ENCODE measurements at regions not wholly inside any gene's neighbourhood (a gene's known extent, or its start where the extent isn't known, plus 50 kb on each side); places are given as distances from the start of the nearest gene placed in this dataset.

- DNase-seq (ENCODE audit: low read depth in 1 of 2, low spot score in 1 of 2), result no peak
Observed at GRCh38 chr12:12015073-12015685, 55.6 kb upstream of the BCL2L14 start.

- no peak for DNase-seq (ENCODE audit: low read depth in 1 of 2, low spot score in 1 of 2)
Observed at GRCh38 chr12:12016284-12017100, 54.2 kb upstream of the BCL2L14 start.

- no peak for DNase-seq (ENCODE audit: low read depth in 1 of 2, low spot score in 1 of 2)
Observed at GRCh38 chr12:12017135-12017581, 53.6 kb upstream of the BCL2L14 start.

- no peak for DNase-seq (ENCODE audit: low read depth in 1 of 2, low spot score in 1 of 2)
Observed at GRCh38 chr12:12017798-12018197, 52.9 kb upstream of the BCL2L14 start.

GRCh38 chr12:12018454-12018853 lies 52.3 kb upstream of the BCL2L14 start:
- no peak for DNase-seq (ENCODE audit: low read depth in 1 of 2, low spot score in 1 of 2)

GRCh38 chr12:12019881-12020280 lies 50.9 kb upstream of the BCL2L14 start:
- no peak for DNase-seq (ENCODE audit: low read depth in 1 of 2, low spot score in 1 of 2)

- DNase-seq (ENCODE audit: low read depth in 1 of 2, low spot score in 1 of 2), result no peak
Observed at GRCh38 chr12:12020762-12021161, 50.0 kb upstream of the BCL2L14 start.
